Adipocyte (in vitro differentiated cells): ENCODE measurements at regions not wholly inside any gene's neighbourhood (a gene's known extent, or its start where the extent isn't known, plus 50 kb on each side); places are given as distances from the start of the nearest gene placed in this dataset.

Experiments
- DNase-seq: peaks from one replicate; pipeline ENCODE4 v3.0.0-alpha.2; 2015; ENCODE audit warnings: low read depth
- H3K27me3 ChIP-seq: replicated peaks from 2 replicates; pipeline ENCODE4 v1.7.0; 2013; ENCODE audit warnings: mild to moderate bottlenecking, low read length, moderate library complexity; ENCODE audit not compliant: control insufficient read depth, insufficient read depth
- H3K36me3 ChIP-seq: 2 replicates; pipeline ENCODE4 v1.7.0; 2013; ENCODE audit warnings: low read length, mild to moderate bottlenecking, moderate library complexity; ENCODE audit not compliant: control insufficient read depth, insufficient read depth, severe bottlenecking
- H3K4me1 ChIP-seq: 2 replicates; pipeline ENCODE4 v1.7.0; 2013; ENCODE audit warnings: mild to moderate bottlenecking, low read length, moderate library complexity; ENCODE audit not compliant: control insufficient read depth, insufficient read depth
- H3K4me3 ChIP-seq: 2 replicates; pipeline ENCODE4 v1.7.0; 2013; ENCODE audit warnings: mild to moderate bottlenecking, low read length, moderate library complexity
- H3K9ac ChIP-seq: 2 replicates; pipeline ENCODE4 v1.7.0; 2013; ENCODE audit warnings: mild to moderate bottlenecking, low read length, moderate library complexity
- H3K9me3 ChIP-seq: 2 replicates; pipeline ENCODE4 v1.7.0; 2013; ENCODE audit warnings: mild to moderate bottlenecking, low read length, moderate library complexity; ENCODE audit not compliant: control insufficient read depth

DNA sequence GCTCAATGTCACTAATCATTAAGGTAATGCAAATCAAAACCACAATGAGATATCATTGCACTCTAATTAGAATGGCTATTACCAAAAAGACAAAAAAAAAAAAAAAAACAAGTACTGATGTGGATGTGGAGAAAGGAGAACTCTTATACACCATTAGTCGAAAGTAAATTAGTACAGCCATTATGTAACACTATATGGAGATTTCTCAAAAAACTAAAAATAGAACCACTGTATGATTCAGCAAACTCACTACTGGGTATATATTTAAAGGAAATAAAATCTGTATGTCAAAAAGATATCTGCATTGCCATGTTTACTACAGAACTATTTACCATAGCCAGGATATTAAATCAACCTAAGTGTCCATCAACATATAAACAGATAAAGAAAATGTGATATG lies 265.4 kb upstream of the ARHGAP20 start:
- no peak overlapping the region for H3K4me3 ChIP-seq
- H3K9me3 ChIP-seq: no peaks in the 10 kb centered on the region
- no peaks in the 10 kb centered on the region for H3K36me3 ChIP-seq
- H3K9ac ChIP-seq: no peak overlapping the region
- H3K4me1 ChIP-seq: peaks cover 20% of the 10 kb centered on the region
- no peak for DNase-seq
- no peaks in the 10 kb centered on the region for H3K27me3 ChIP-seq

DNA sequence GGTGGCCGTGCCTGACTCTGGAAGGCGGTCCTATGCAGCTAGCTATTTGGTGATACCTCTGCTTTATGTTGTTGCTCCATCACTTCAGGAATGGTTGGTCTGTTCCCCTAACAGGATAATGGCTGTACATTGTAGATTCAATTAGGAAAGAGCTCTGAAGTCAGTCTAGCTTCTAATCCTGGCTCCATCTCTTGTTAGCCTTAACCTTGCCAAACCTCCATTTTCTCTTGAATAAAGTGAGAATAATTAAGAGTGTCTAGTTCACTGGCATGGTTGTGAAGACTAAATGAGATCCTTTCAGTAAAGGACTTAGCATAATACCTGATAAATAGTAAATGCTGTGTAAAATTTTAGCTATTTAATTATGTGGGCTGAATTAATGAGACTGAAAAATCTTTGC lies 262.5 kb upstream of the ARHGAP20 start:
- Histone ChIP-seq H3K36me3 (no peaks in the 10 kb centered on the region), H3K27me3 (no peaks in the 10 kb centered on the region), H3K4me1 (peaks cover 27% of the 10 kb centered on the region), H3K9me3 (no peaks in the 10 kb centered on the region), H3K4me3 (no peak overlapping the region), H3K9ac (no peak overlapping the region)
- DNase-seq: no peak

DNA sequence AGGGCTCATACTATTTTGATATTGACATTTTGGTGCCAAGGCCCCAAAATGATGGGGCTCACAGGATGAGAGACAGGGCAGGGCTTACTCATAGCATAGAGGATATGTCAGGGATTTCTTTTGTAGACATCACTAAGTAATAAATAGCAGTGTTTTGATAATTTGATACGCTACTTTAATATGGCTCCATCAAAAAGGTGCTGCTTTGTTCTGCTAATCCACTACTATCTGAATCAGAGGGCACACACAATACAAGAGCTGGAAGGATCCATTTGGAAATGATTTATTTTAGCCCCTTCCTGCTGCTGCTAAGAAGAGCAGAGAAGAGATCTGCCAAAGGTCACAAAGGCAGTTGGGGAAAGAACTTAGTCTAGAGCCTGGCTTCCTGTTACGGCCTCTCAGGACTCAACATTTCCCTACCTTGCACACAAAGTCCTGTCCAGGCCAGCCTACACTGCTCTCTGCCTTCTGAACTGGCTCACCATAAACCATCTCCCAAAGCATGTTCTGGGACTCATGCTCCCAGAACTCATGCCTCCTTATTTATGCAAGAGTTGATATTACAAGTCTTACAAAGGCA lies 261.3 kb upstream of the ARHGAP20 start:
- Histone ChIP-seq H3K36me3 (no peaks in the 10 kb centered on the region), H3K4me3 (no peak overlapping the region), H3K9me3 (no peaks in the 10 kb centered on the region), H3K27me3 (no peaks in the 10 kb centered on the region), H3K4me1 (peaks cover 20% of the 10 kb centered on the region), H3K9ac (no peak overlapping the region)
- DNase-seq: no peak

DNA sequence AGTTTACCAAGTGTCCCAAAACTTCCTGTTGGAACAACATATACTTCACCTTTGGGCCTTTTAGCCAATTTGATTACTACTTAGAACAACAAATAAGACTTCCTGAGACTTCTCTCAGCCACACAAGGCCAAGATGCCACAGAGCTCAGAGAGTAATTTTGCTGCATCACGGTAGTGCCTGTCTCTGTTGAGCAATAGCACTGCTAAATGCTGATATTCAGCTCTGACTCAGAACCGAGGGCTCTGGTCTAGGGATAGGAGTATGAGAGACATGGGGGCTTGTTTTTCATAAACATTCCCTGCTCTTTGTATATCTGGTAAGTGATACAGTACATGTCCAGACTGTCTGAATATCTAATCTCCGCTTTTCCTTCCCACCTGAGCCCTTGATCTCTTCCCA lies 260.4 kb upstream of the ARHGAP20 start:
- DNase-seq: peak; percentile 93
- Histone ChIP-seq H3K27me3 (no peaks in the 10 kb centered on the region), H3K36me3 (no peaks in the 10 kb centered on the region), H3K9me3 (no peaks in the 10 kb centered on the region), H3K9ac (peak overlapping the region; percentile 35), H3K4me1 (peaks cover 20% of the 10 kb centered on the region), H3K4me3 (no peak overlapping the region)

DNA sequence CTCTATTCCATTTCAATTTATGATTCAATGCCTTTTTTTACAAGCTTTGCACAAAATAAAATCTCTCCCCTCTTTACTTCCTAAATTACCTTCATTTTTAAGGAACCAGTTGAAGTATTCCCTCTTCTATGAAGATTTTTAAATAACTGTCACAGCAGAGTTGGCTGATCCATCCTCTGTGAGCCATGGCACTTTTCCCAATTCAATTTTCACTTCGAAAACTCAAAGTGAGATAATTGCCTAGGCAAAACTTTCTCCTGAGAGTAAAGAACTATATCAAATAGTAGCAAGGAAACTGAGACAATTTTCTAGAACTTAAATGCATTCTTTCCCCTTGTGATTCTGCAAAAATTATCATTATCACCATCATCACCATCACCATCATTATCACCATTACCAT lies 259.9 kb upstream of the ARHGAP20 start:
- no peak overlapping the region for H3K4me3 ChIP-seq
- H3K4me1 ChIP-seq: peaks cover 20% of the 10 kb centered on the region
- no peak for DNase-seq
- H3K27me3 ChIP-seq: no peaks in the 10 kb centered on the region
- H3K9ac ChIP-seq: peak overlapping the region; percentile 35
- no peaks in the 10 kb centered on the region for H3K9me3 ChIP-seq
- H3K36me3 ChIP-seq: no peaks in the 10 kb centered on the region

DNA sequence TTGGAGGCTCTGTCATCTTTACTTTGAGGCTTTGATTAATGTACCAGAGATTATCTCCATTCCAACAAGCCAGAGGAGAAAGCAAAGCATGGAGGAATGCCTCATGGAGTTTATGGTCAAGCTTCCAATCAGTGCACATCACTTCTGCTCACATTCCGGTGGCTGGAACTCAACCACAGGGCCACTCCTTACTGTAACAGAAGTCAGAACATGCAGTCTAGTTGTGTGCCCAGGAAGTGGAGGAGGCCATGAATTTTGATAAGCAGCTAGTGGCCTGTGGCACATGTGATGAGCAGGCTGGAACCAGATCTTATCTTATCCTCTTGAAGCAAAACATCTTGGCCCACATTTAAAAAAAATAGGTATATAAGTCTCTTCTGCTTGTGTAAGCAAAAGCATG lies 258.9 kb upstream of the ARHGAP20 start:
- DNase-seq: peak; percentile 62
- H3K9ac ChIP-seq: no peak overlapping the region
- H3K27me3 ChIP-seq: no peaks in the 10 kb centered on the region
- peaks cover 25% of the 10 kb centered on the region for H3K4me1 ChIP-seq
- H3K36me3 ChIP-seq: no peaks in the 10 kb centered on the region
- H3K9me3 ChIP-seq: no peaks in the 10 kb centered on the region
- H3K4me3 ChIP-seq: no peak overlapping the region

DNA sequence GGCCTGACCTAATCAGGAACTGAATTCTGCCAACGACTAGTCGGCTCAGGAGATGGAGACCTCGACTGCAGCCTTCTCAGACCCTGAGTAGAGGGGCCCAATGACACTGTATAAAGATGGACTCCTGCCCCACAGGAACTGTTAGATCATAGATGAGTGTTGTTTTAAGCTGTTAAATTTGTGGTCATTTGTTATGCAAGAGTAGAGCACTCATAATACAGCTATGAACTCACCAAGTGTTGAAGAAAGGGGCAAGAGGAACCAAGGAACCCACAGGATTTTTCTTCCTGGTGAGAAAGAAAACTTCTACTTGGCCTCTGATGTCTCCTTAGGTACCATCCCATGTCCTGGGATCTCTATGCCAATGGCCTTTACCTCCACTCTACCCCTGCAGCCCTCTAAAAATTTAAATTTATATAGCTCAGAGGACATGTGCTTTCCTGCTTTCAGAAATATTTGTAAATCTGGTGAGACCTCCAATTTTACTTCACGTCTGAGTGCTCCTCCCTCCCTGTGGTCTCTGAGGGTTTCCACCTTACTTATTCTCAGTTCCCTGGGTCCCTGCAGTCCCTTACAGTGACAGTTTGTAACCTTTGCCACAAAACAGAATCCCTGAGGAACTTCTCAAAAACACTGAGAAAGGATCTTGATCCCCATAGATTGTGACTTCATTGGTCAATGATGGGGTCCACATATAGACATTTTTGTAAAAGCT lies 256.3 kb upstream of the ARHGAP20 start:
- no peaks in the 10 kb centered on the region for H3K27me3 ChIP-seq
- peaks cover 22% of the 10 kb centered on the region for H3K4me1 ChIP-seq
- no peaks in the 10 kb centered on the region for H3K9me3 ChIP-seq
- no peaks in the 10 kb centered on the region for H3K36me3 ChIP-seq
- no peak for DNase-seq
- no peak overlapping the region for H3K9ac ChIP-seq
- no peak overlapping the region for H3K4me3 ChIP-seq

DNA sequence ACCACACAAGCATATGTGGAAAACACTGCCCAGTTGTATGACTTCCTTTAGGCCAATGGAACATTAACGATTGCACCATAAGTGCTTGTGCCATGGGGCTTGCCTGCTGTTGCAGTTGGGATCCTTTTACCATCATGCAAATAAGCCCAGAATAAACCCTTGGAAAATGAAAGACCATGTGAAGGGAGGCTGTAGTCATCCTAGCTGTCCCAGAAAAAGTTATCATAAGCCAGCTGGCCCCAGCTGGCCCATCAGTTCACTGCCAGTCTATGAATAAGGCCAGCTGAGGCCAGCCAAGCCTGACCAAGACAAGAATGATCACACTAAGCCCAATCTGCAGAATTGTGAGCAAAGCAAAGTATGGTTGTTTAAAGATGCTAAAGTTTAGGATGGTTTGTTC lies 253.9 kb upstream of the ARHGAP20 start:
- H3K4me3 ChIP-seq: no peak overlapping the region
- no peaks in the 10 kb centered on the region for H3K36me3 ChIP-seq
- H3K4me1 ChIP-seq: peaks cover 5% of the 10 kb centered on the region
- H3K9ac ChIP-seq: no peak overlapping the region
- H3K27me3 ChIP-seq: no peaks in the 10 kb centered on the region
- DNase-seq: no peak
- no peaks in the 10 kb centered on the region for H3K9me3 ChIP-seq

DNA sequence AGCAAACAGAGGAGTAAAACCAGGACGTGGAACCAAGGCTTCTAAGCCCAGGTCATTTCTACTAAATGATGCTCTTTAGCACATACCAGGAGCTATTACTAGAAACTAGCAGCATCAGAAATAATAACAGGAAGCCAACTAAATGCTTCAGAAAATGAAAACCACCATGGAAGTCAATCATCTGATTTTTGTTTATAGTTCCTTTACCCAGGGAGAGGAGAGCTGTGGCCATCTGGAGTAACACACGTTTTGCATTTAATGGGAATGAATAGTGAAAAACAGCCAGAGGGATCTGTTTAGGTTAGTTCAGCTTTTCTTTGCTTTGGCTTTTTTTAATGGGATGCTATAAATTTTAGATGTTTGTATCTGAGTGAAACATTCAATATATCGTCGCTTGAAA lies 250.7 kb upstream of the ARHGAP20 start:
- Histone ChIP-seq H3K9me3 (no peaks in the 10 kb centered on the region), H3K9ac (no peak overlapping the region), H3K36me3 (no peaks in the 10 kb centered on the region), H3K27me3 (no peaks in the 10 kb centered on the region), H3K4me1 (peaks cover 5% of the 10 kb centered on the region), H3K4me3 (no peak overlapping the region)
- no peak for DNase-seq

DNA sequence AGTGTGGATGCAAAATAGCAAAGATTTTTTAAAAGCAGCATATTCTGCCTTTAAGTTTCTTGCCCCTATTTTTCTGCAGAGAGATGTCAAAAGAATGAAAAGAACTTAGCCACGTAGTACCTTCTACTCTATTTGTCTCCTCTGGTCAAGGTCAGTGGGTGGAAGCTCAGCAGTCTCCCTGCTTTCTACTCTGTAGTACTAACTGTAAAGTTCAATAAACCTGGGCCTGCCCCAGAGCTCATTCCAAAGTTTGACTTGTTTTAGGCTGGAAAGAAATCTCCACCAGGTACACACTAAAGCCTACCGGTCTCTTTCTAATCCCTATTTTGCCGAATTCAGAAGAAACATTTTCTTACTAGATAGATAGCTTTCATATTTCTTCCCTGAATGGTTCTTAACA lies 247.9 kb upstream of the ARHGAP20 start:
- no peak for DNase-seq
- H3K9me3 ChIP-seq: no peaks in the 10 kb centered on the region
- H3K27me3 ChIP-seq: no peaks in the 10 kb centered on the region
- no peak overlapping the region for H3K4me3 ChIP-seq
- no peak overlapping the region for H3K9ac ChIP-seq
- no peaks in the 10 kb centered on the region for H3K4me1 ChIP-seq
- H3K36me3 ChIP-seq: no peaks in the 10 kb centered on the region

DNA sequence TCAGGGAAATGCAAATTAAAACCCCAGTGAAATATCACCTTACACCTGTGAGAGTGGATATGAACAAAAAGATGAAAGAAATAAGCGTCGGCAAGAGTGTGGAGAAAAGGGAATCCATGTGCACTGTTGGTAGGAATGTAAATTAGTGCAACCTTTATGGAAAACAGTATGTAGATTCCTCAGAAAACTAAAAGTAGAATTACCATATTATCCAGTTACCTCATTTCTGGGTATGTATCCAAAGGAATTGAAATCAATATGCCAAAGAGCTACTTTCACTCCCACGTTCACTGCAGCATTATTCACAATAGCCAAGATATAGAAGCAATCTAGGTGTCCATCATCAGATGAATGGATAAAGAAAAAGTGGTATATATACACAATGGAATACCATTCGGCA lies 246.0 kb upstream of the ARHGAP20 start:
- Histone ChIP-seq H3K36me3 (no peaks in the 10 kb centered on the region), H3K9ac (no peak overlapping the region), H3K9me3 (no peaks in the 10 kb centered on the region), H3K27me3 (no peaks in the 10 kb centered on the region), H3K4me3 (no peak overlapping the region), H3K4me1 (no peaks in the 10 kb centered on the region)
- DNase-seq: no peak

DNA sequence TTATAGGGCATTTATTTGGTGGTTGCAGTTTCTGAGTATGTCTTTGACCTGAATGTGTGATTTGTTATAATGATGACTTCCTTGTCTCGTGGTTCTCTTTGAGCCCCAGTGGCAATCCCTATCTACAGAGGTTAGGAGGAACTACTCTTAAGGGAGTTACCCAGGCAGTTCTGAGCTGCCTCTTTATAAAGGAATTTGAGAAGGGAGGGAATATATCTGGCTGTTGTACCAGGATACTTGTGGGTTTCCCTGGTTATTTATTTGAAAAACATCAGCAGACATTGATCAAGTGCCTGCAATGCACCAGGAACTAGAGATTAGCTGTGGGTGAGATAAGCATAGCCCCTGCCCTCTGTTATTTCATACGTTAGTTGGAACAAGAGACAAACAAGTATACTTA lies 243.5 kb upstream of the ARHGAP20 start:
- H3K4me3 ChIP-seq: no peak overlapping the region
- peaks cover 19% of the 10 kb centered on the region for H3K4me1 ChIP-seq
- DNase-seq: no peak
- no peaks in the 10 kb centered on the region for H3K9me3 ChIP-seq
- H3K36me3 ChIP-seq: no peaks in the 10 kb centered on the region
- no peaks in the 10 kb centered on the region for H3K27me3 ChIP-seq
- no peak overlapping the region for H3K9ac ChIP-seq
